ENCODE measurements at regions not wholly inside any gene's neighbourhood (a gene's known extent, or its start where the extent isn't known, plus 50 kb on each side); places are given as distances from the start of the nearest gene placed in this dataset.

DNA sequence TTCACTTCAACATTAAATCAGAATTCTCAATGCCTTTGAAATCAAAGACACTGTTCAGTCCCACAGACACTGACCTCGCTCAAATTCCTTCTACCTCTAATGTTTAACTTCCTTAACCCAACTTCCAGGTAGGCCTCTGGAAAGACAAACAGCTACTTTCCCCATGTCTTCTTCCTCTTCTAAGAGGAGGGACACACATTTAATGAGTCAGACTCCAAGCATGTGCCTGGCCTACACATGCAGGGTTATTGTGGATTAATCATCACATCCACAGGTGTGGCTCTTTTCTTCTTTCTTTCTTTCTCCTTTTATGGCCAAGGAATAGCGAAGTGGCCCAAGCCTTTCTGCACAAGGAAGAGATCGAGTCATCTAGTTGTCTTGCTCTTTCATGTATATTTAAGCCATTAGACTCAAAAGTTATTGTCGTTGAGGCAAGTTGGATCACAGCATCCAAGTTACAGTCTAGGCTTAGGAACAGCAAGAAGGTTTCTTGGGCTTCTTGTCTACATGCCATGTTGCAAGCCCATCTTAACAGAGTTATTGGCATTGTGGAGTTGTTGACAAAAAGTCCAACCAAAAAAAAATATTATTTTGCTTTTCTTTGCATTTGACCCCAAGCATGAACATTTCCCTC is 387.8 kb downstream of the IRS1 start:
- peaks cover 5% of the 10 kb centered on the region for H3K4me1 ChIP-seq (ENCODE audit: control insufficient read depth, insufficient read depth, low read length)
- POLR2A ChIA-PET = no interaction called here
- H3K36me3 ChIP-seq (ENCODE audit: control insufficient read depth in 2 of 2, insufficient read depth in 1 of 2, low read length in 2 of 2) = no peaks in the 10 kb centered on the region
- H3K27ac ChIP-seq (ENCODE audit: extremely low read depth, low read depth, low read length) = no peak overlapping the region
- no peaks in the 10 kb centered on the region for H3K9me3 ChIP-seq (ENCODE audit: control insufficient read depth, insufficient read depth, low read depth, low read length)
- CTCF ChIA-PET = no interaction called here
- no peak overlapping the region for H3K4me3 ChIP-seq (ENCODE audit: low read depth, low read length)
- no peak for TF ChIP-seq ZSCAN30 (tag by site-specific recombination; IDR thresholded peaks at IDR 0.05)
- TF ChIP-seq, protein P1, sequence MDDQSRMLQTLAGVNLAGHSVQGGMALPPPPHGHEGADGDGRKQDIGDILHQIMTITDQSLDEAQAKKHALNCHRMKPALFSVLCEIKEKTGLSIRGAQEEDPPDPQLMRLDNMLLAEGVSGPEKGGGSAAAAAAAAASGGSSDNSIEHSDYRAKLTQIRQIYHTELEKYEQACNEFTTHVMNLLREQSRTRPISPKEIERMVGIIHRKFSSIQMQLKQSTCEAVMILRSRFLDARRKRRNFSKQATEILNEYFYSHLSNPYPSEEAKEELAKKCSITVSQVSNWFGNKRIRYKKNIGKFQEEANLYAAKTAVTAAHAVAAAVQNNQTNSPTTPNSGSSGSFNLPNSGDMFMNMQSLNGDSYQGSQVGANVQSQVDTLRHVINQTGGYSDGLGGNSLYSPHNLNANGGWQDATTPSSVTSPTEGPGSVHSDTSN (CRISPR knock-in tag; IDR thresholded peaks at IDR 0.05) = no peak
- TF ChIP-seq GLIS1 (tag by site-specific recombination; IDR thresholded peaks at IDR 0.05) = no peak
- TF ChIP-seq, protein P2, sequence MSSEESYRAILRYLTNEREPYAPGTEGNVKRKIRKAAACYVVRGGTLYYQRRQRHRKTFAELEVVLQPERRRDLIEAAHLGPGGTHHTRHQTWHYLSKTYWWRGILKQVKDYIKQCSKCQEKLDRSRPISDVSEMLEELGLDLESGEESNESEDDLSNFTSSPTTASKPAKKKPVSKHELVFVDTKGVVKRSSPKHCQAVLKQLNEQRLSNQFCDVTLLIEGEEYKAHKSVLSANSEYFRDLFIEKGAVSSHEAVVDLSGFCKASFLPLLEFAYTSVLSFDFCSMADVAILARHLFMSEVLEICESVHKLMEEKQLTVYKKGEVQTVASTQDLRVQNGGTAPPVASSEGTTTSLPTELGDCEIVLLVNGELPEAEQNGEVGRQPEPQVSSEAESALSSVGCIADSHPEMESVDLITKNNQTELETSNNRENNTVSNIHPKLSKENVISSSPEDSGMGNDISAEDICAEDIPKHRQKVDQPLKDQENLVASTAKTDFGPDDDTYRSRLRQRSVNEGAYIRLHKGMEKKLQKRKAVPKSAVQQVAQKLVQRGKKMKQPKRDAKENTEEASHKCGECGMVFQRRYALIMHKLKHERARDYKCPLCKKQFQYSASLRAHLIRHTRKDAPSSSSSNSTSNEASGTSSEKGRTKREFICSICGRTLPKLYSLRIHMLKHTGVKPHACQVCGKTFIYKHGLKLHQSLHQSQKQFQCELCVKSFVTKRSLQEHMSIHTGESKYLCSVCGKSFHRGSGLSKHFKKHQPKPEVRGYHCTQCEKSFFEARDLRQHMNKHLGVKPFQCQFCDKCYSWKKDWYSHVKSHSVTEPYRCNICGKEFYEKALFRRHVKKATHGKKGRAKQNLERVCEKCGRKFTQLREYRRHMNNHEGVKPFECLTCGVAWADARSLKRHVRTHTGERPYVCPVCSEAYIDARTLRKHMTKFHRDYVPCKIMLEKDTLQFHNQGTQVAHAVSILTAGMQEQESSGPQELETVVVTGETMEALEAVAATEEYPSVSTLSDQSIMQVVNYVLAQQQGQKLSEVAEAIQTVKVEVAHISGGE (tag by site-specific recombination; conservative IDR thresholded peaks at IDR 0.05; ENCODE audit: low read depth) = no peak
- TF ChIP-seq ZBTB21 (tag by site-specific recombination; IDR thresholded peaks at IDR 0.05) = no peak
- TF ChIP-seq ZBTB48 (tag by site-specific recombination; IDR thresholded peaks at IDR 0.05) = no peak
- no peak for TF ChIP-seq ZNF48 (tag by site-specific recombination; IDR thresholded peaks at IDR 0.05)
- TF ChIP-seq ZIC2 (tag by site-specific recombination; IDR thresholded peaks at IDR 0.05) = no peak

DNA sequence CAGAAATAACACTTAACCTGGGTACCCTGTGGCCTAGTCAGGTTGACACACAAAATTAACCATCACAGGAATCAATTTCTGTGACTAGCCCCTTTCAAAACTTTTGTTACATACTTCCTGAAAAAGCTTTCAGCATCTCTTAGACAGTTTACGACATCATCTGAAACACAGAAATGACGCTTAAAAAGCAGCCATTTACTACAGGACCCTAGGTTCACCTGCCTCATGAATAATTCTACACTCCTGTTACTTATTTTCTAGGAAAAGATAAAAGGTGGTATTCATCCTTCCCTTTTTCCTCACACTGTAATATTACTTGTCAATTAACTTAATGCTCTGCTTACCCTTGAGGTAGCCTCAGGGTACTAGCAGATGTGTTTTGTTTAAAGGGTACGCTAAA is 388.4 kb downstream of the IRS1 start:
- TF ChIP-seq GFI1B (tag by site-specific recombination; IDR thresholded peaks at IDR 0.05) (no peak), ZNF768 (tag by site-specific recombination; IDR thresholded peaks at IDR 0.05) (no peak), ZNF324 (tag by site-specific recombination; IDR thresholded peaks at IDR 0.05) (no peak), ZNF121 (tag by site-specific recombination; IDR thresholded peaks at IDR 0.05) (no peak), SALL2 (tag by site-specific recombination; IDR thresholded peaks at IDR 0.05; ENCODE audit: borderline replicate concordance) (no peak), ZNF670 (tag by site-specific recombination; IDR thresholded peaks at IDR 0.05; ENCODE audit: low read depth) (no peak), ZNF560 (tag by site-specific recombination; IDR thresholded peaks at IDR 0.05; ENCODE audit: borderline replicate concordance) (no peak), ZNF157 (tag by site-specific recombination; IDR thresholded peaks at IDR 0.05) (no peak)
- TF ChIP-seq, protein P3, sequence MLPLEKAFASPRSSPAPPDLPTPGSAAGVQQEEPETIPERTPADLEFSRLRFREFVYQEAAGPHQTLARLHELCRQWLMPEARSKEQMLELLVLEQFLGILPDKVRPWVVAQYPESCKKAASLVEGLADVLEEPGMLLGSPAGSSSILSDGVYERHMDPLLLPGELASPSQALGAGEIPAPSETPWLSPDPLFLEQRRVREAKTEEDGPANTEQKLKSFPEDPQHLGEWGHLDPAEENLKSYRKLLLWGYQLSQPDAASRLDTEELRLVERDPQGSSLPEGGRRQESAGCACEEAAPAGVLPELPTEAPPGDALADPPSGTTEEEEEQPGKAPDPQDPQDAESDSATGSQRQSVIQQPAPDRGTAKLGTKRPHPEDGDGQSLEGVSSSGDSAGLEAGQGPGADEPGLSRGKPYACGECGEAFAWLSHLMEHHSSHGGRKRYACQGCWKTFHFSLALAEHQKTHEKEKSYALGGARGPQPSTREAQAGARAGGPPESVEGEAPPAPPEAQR (tag by site-specific recombination; IDR thresholded peaks at IDR 0.05) = no peak
- TF ChIP-seq, protein P4, sequence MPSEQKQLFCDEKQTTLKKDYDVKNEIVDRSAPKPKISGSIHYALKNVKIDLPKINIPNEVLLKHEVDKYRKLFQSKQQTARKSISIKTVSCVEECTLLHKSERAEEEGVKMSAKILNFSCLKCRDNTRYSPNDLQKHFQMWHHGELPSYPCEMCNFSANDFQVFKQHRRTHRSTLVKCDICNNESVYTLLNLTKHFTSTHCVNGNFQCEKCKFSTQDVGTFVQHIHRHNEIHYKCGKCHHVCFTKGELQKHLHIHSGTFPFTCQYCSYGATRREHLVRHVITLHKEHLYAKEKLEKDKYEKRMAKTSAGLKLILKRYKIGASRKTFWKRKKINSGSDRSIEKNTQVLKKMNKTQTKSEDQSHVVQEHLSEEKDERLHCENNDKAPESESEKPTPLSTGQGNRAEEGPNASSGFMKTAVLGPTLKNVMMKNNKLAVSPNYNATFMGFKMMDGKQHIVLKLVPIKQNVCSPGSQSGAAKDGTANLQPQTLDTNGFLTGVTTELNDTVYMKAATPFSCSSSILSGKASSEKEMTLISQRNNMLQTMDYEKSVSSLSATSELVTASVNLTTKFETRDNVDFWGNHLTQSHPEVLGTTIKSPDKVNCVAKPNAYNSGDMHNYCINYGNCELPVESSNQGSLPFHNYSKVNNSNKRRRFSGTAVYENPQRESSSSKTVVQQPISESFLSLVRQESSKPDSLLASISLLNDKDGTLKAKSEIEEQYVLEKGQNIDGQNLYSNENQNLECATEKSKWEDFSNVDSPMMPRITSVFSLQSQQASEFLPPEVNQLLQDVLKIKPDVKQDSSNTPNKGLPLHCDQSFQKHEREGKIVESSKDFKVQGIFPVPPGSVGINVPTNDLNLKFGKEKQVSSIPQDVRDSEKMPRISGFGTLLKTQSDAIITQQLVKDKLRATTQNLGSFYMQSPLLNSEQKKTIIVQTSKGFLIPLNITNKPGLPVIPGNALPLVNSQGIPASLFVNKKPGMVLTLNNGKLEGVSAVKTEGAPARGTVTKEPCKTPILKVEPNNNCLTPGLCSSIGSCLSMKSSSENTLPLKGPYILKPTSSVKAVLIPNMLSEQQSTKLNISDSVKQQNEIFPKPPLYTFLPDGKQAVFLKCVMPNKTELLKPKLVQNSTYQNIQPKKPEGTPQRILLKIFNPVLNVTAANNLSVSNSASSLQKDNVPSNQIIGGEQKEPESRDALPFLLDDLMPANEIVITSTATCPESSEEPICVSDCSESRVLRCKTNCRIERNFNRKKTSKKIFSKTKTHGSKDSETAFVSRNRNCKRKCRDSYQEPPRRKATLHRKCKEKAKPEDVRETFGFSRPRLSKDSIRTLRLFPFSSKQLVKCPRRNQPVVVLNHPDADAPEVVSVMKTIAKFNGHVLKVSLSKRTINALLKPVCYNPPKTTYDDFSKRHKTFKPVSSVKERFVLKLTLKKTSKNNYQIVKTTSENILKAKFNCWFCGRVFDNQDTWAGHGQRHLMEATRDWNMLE (tag by site-specific recombination; conservative IDR thresholded peaks at IDR 0.05; ENCODE audit: low read depth) = no peak
- TF ChIP-seq, protein P5, sequence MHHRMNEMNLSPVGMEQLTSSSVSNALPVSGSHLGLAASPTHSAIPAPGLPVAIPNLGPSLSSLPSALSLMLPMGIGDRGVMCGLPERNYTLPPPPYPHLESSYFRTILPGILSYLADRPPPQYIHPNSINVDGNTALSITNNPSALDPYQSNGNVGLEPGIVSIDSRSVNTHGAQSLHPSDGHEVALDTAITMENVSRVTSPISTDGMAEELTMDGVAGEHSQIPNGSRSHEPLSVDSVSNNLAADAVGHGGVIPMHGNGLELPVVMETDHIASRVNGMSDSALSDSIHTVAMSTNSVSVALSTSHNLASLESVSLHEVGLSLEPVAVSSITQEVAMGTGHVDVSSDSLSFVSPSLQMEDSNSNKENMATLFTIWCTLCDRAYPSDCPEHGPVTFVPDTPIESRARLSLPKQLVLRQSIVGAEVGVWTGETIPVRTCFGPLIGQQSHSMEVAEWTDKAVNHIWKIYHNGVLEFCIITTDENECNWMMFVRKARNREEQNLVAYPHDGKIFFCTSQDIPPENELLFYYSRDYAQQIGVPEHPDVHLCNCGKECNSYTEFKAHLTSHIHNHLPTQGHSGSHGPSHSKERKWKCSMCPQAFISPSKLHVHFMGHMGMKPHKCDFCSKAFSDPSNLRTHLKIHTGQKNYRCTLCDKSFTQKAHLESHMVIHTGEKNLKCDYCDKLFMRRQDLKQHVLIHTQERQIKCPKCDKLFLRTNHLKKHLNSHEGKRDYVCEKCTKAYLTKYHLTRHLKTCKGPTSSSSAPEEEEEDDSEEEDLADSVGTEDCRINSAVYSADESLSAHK (tag by site-specific recombination; IDR thresholded peaks at IDR 0.05) = no peak
- TF ChIP-seq, protein P6, sequence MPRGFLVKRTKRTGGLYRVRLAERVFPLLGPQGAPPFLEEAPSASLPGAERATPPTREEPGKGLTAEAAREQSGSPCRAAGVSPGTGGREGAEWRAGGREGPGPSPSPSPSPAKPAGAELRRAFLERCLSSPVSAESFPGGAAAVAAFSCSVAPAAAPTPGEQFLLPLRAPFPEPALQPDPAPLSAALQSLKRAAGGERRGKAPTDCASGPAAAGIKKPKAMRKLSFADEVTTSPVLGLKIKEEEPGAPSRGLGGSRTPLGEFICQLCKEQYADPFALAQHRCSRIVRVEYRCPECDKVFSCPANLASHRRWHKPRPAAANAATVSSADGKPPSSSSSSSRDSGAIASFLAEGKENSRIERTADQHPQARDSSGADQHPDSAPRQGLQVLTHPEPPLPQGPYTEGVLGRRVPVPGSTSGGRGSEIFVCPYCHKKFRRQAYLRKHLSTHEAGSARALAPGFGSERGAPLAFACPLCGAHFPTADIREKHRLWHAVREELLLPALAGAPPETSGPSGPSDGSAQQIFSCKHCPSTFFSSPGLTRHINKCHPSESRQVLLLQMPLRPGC (tag by site-specific recombination; IDR thresholded peaks at IDR 0.05) = no peak
- peaks cover 5% of the 10 kb centered on the region for H3K4me1 ChIP-seq (ENCODE audit: control insufficient read depth, insufficient read depth, low read length)
- H3K36me3 ChIP-seq (ENCODE audit: control insufficient read depth in 2 of 2, insufficient read depth in 1 of 2, low read length in 2 of 2) = no peaks in the 10 kb centered on the region
- H3K27ac ChIP-seq (ENCODE audit: extremely low read depth, low read depth, low read length) = no peak overlapping the region
- no peaks in the 10 kb centered on the region for H3K9me3 ChIP-seq (ENCODE audit: control insufficient read depth, insufficient read depth, low read depth, low read length)
- H3K4me3 ChIP-seq (ENCODE audit: low read depth, low read length) = no peak overlapping the region
- ChIA-PET POLR2A (no interaction called here), CTCF (no interaction called here)
